Psoas muscle (tissue), 7 donors: ENCODE measurements at regions not wholly inside any gene's neighbourhood (a gene's known extent, or its start where the extent isn't known, plus 50 kb on each side); places are given as distances from the start of the nearest gene placed in this dataset.

Source experiments
- ATAC-seq, 4 donors: fragments of 200-7000 bp; cut with Tn5 transposase; one replicate each; pipeline ENCODE4 v1.9.1; 2020; ENCODE audit warnings: moderate library complexity in 3 of 4, mild to moderate bottlenecking in 2 of 4
- DNase-seq, 2 donors: peaks; one replicate each; pipeline ENCODE4 v3.0.0-alpha.2; 2020
- H3K27ac ChIP-seq: fragments of 200-600 bp; one replicate; pipeline ENCODE4 v1.8.0; 2022
- H3K27me3 ChIP-seq, 3 donors: fragments of 200-600 bp in 1 of 3; one replicate each; pipeline versions ENCODE4 v1.6.1 to v1.8.0; 2013 to 2022; ENCODE audit warnings: low read length in 2 of 3, mild to moderate bottlenecking in 2 of 3, moderate library complexity in 1 of 3; ENCODE audit not compliant: insufficient read depth in 3 of 3
- H3K36me3 ChIP-seq, 2 donors: fragments of 200-600 bp in 1 of 2; one replicate each; pipeline versions ENCODE4 v1.6.1 to v1.8.0; 2013 to 2022; ENCODE audit warnings: low read depth in 1 of 2, mild to moderate bottlenecking in 1 of 2, moderate library complexity in 1 of 2; ENCODE audit not compliant: insufficient read depth in 1 of 2
- H3K4me1 ChIP-seq: fragments of 200-600 bp; one replicate; pipeline ENCODE4 v1.8.0; 2022
- H3K4me3 ChIP-seq: fragments of 200-600 bp; one replicate; pipeline ENCODE4 v1.8.0; 2022; ENCODE audit warnings: mild to moderate bottlenecking
- H3K9me3 ChIP-seq: fragments of 200-600 bp; one replicate; pipeline ENCODE4 v1.8.0; 2022
- WGBS, 3 donors: extraction: QIAGEN DNeasy Blood & Tissue Kit; methylation state at CpG; one replicate each; pipeline versions ENCODE4 v1.1.6 to v1.1.7; 2013; 5-methylcytosine and 5-hydroxymethylcytosine counted together
- intact Hi-C, 2 donors: fragments of 100-400 bp; cut with DNase I; formaldehyde crosslinking; loops; one replicate each; pipeline versions ENCODE4 v1.11.0 to v1.14.2; 2022
- TF ChIP-seq, protein P1 (sequence below): fragments of 200-600 bp; IDR thresholded peaks from one replicate; pipeline ENCODE4 v1.8.0; 2022; ENCODE audit warnings: antibody characterized with exemption
- donor health status: healthy with polysubstance abuse.
- donor health status: DM: no; HTN: no; CAD: no; lungs with moderate emphysema.
- donor health status: Bipolar disorder and iron deficiency.
- donor health status: healthy.
- donor health status: DM: yes; HTN: yes; CAD: no.
- donor health status: DM: no; HTN: no; CAD: no.
- donor health status: DM: yes; HTN: yes; CAD: no.

- ATAC-seq (no peak), DNase-seq (no peak)
- 92 to 98% (median 95%) methylated on average over 6 of the region's 6 CpGs for WGBS, 3 donors
- Histone ChIP-seq H3K4me3 (no peak overlapping the region), H3K4me1 (no peaks in the 10 kb centered on the region), H3K27ac (no peak overlapping the region), H3K27me3 (no peaks in the 10 kb centered on the region), H3K36me3 (no peaks in the 10 kb centered on the region), H3K9me3 (no peaks in the 10 kb centered on the region)
- TF ChIP-seq, protein P1, sequence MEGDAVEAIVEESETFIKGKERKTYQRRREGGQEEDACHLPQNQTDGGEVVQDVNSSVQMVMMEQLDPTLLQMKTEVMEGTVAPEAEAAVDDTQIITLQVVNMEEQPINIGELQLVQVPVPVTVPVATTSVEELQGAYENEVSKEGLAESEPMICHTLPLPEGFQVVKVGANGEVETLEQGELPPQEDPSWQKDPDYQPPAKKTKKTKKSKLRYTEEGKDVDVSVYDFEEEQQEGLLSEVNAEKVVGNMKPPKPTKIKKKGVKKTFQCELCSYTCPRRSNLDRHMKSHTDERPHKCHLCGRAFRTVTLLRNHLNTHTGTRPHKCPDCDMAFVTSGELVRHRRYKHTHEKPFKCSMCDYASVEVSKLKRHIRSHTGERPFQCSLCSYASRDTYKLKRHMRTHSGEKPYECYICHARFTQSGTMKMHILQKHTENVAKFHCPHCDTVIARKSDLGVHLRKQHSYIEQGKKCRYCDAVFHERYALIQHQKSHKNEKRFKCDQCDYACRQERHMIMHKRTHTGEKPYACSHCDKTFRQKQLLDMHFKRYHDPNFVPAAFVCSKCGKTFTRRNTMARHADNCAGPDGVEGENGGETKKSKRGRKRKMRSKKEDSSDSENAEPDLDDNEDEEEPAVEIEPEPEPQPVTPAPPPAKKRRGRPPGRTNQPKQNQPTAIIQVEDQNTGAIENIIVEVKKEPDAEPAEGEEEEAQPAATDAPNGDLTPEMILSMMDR, result no peak
- intact Hi-C loops, result no loop called here
These were observed 1140.3 kb upstream of the SLC10A2 start for GRCh38 chr13:104206450-104207044.

- WGBS, 3 donors, result 83 to 88% (median 83%) methylated on average over 2 of the region's 2 CpGs
- Histone ChIP-seq H3K27ac (no peak overlapping the region), H3K4me3 (no peak overlapping the region), H3K4me1 (no peaks in the 10 kb centered on the region), H3K9me3 (no peaks in the 10 kb centered on the region), H3K27me3 (no peaks in the 10 kb centered on the region), H3K36me3 (no peaks in the 10 kb centered on the region)
- ATAC-seq, result no peak
- no peak for DNase-seq
- TF ChIP-seq, protein P1, result no peak
- intact Hi-C loops, result no loop called here
These were observed 1138.0 kb upstream of the SLC10A2 start for GRCh38 chr13:104204177-104204576.

DNA sequence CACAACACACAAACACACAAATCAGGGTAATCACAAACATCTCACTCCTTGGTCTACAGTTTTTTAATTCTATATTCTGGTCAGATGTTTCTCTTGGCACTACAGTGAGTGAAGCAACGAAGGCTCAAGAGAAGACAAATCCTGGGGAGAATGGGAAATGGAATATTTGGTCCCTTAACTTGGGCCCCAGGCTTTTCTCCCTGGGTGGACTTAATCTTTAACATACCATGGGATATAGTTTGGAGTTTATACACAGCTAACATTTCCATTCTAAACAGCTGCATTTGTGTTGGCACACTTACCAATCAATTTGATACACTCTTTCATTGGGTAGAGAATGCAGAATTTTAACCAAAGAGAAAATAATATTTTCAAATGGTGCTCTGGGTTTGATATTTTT, 1132.6 kb upstream of the SLC10A2 start:
- TF ChIP-seq, protein P1, result no peak
- 38 to 57% (median 41%) methylated on average over 1 of the region's 1 CpG for WGBS, 3 donors
- no peak for ATAC-seq

DNA sequence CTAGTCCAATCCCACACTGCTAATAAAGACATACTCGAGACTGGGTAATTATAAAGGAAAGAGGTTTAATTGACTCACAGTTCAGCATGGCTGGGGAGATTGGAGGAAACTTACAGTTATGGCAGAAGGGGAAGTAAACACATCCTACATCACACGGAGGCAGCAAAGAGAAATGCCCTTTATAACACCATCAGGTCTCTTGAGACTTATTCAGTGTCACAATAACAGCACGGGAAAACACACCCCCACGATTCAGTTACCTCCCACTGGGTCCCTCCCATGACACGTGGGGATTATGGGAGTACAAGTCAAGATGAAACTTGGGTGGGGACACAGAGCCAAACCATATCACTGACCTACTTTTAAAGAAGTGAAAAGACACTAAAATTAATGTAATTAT, 1130.4 kb upstream of the SLC10A2 start:
- Histone ChIP-seq H3K4me1 (no peaks in the 10 kb centered on the region), H3K27me3 (no peaks in the 10 kb centered on the region), H3K27ac (no peak overlapping the region), H3K36me3 (no peaks in the 10 kb centered on the region), H3K9me3 (no peaks in the 10 kb centered on the region), H3K4me3 (no peak overlapping the region)
- intact Hi-C loops, result no loop called here
- no peak for DNase-seq
- ATAC-seq, result no peak
- WGBS, 3 donors, result 69 to 74% (median 73%) methylated on average over 5 of the region's 5 CpGs
- TF ChIP-seq, protein P1, result no peak

More for the DNA sequence above, 1132.6 kb upstream of the SLC10A2 start:
- H3K27me3 ChIP-seq, result no peaks in the 10 kb centered on the region
- no peak for DNase-seq
- no peak overlapping the region for H3K4me3 ChIP-seq
- intact Hi-C loops, result no loop called here
- no peaks in the 10 kb centered on the region for H3K4me1 ChIP-seq
- H3K36me3 ChIP-seq, result no peaks in the 10 kb centered on the region
- H3K27ac ChIP-seq, result no peak overlapping the region
- H3K9me3 ChIP-seq, result no peaks in the 10 kb centered on the region
